ENCODE measurements at regions not wholly inside any gene's neighbourhood (a gene's known extent, or its start where the extent isn't known, plus 50 kb on each side); places are given as distances from the start of the nearest gene placed in this dataset.
"Not testable (repeated sequence)": the region's sequence is repeated elsewhere in the genome, so short reads cannot be mapped to it uniquely, and the experiment has no call there.

- TF ChIP-seq POLR2A (IDR thresholded peaks at IDR 0.05; ENCODE audit: low read depth, low read length); TAF1 (IDR thresholded peaks at IDR 0.05; ENCODE audit: borderline replicate concordance, low read depth, low read length): not testable (repeated sequence)
Observed at GRCh38 chr4:154149236-154149635, 342.4 kb downstream of the DCHS2 start.
